ENCODE measurements at regions not wholly inside any gene's neighbourhood (a gene's known extent, or its start where the extent isn't known, plus 50 kb on each side); places are given as distances from the start of the nearest gene placed in this dataset.

DNA sequence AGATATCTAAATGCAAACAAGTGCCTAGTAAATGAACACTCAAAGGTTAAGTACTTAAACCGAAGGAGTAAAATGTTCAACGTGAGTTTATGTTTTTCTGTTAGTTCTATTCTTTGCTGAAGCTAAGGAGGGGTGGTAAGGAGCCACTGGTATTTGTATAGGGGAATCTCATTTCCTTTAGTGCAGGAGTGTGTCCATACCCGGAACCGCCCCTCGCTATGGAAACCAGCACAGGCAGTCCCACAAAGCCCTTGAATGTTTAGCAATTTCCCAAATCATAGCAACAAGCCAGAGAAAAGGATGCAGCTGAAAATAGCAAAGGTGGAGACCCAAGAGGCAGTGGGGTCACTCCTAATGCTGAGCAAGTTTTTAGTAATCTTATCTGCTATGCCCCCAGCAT is 78.8 kb upstream of the STK32A start:
- TF ChIP-seq, protein P1, sequence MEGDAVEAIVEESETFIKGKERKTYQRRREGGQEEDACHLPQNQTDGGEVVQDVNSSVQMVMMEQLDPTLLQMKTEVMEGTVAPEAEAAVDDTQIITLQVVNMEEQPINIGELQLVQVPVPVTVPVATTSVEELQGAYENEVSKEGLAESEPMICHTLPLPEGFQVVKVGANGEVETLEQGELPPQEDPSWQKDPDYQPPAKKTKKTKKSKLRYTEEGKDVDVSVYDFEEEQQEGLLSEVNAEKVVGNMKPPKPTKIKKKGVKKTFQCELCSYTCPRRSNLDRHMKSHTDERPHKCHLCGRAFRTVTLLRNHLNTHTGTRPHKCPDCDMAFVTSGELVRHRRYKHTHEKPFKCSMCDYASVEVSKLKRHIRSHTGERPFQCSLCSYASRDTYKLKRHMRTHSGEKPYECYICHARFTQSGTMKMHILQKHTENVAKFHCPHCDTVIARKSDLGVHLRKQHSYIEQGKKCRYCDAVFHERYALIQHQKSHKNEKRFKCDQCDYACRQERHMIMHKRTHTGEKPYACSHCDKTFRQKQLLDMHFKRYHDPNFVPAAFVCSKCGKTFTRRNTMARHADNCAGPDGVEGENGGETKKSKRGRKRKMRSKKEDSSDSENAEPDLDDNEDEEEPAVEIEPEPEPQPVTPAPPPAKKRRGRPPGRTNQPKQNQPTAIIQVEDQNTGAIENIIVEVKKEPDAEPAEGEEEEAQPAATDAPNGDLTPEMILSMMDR (IDR thresholded peaks at IDR 0.05), result no peak
- TF ChIP-seq EP300 (IDR thresholded peaks at IDR 0.05) (no peak), POLR2AphosphoS5 (IDR thresholded peaks at IDR 0.05) (no peak)

Measured in suprapubic skin (tissue), 4 donors.